ENCODE measurements at regions not wholly inside any gene's neighbourhood (a gene's known extent, or its start where the extent isn't known, plus 50 kb on each side); places are given as distances from the start of the nearest gene placed in this dataset.

GRCh38 chr19:28387507-28387906 lies 825.4 kb downstream of the UQCRFS1 start:
- no peak overlapping the region for H3K27ac ChIP-seq
- H3K27me3 ChIP-seq (replicated peaks; ENCODE audit: insufficient read depth), result no peaks in the 10 kb centered on the region
- H3K4me1 ChIP-seq (ENCODE audit: control insufficient read depth in 1 of 2, low read depth in 2 of 2), result no peaks in the 10 kb centered on the region
- H3K4me3 ChIP-seq, result no peak overlapping the region
- no peak for TF ChIP-seq CTCF (IDR thresholded peaks at IDR 0.05)
- DNase-seq (ENCODE audit: low spot score), result no peak
- H3K36me3 ChIP-seq, result no peaks in the 10 kb centered on the region
- no peaks in the 10 kb centered on the region for H3K9me3 ChIP-seq
- ATAC-seq (ENCODE audit: insufficient number of reproducible peaks, low FRiP score, low read depth), result no peak

GRCh38 chr19:28386470-28386869 lies 826.5 kb downstream of the UQCRFS1 start:
- no peaks in the 10 kb centered on the region for H3K36me3 ChIP-seq
- no peak overlapping the region for H3K27ac ChIP-seq
- H3K4me1 ChIP-seq (ENCODE audit: control insufficient read depth in 1 of 2, low read depth in 2 of 2), result no peaks in the 10 kb centered on the region
- H3K9me3 ChIP-seq, result no peaks in the 10 kb centered on the region
- H3K27me3 ChIP-seq (replicated peaks; ENCODE audit: insufficient read depth), result no peaks in the 10 kb centered on the region
- H3K4me3 ChIP-seq, result no peak overlapping the region
- ATAC-seq (ENCODE audit: insufficient number of reproducible peaks, low FRiP score, low read depth), result no peak
- DNase-seq (ENCODE audit: low spot score), result no peak
- TF ChIP-seq CTCF (IDR thresholded peaks at IDR 0.05), result no peak

GRCh38 chr19:28386066-28386465 lies 826.9 kb downstream of the UQCRFS1 start:
- Histone ChIP-seq H3K4me1 (ENCODE audit: control insufficient read depth in 1 of 2, low read depth in 2 of 2) (no peaks in the 10 kb centered on the region), H3K9me3 (no peaks in the 10 kb centered on the region), H3K36me3 (no peaks in the 10 kb centered on the region), H3K27me3 (replicated peaks; ENCODE audit: insufficient read depth) (no peaks in the 10 kb centered on the region), H3K27ac (no peak overlapping the region), H3K4me3 (no peak overlapping the region)
- TF ChIP-seq CTCF (IDR thresholded peaks at IDR 0.05), result no peak
- ATAC-seq (ENCODE audit: insufficient number of reproducible peaks, low FRiP score, low read depth) (no peak), DNase-seq (ENCODE audit: low spot score) (no peak)

- H3K36me3 ChIP-seq, result no peaks in the 10 kb centered on the region
- no peak for DNase-seq (ENCODE audit: low spot score)
- TF ChIP-seq CTCF (IDR thresholded peaks at IDR 0.05), result no peak
- ATAC-seq (ENCODE audit: insufficient number of reproducible peaks, low FRiP score, low read depth), result no peak
- no peak overlapping the region for H3K27ac ChIP-seq
- H3K27me3 ChIP-seq (replicated peaks; ENCODE audit: insufficient read depth), result no peaks in the 10 kb centered on the region
- no peaks in the 10 kb centered on the region for H3K4me1 ChIP-seq (ENCODE audit: control insufficient read depth in 1 of 2, low read depth in 2 of 2)
- no peak overlapping the region for H3K4me3 ChIP-seq
- H3K9me3 ChIP-seq, result no peaks in the 10 kb centered on the region
Observed at GRCh38 chr19:28377077-28377476, 835.9 kb downstream of the UQCRFS1 start.

GRCh38 chr19:28374971-28375370 lies 838.0 kb downstream of the UQCRFS1 start:
- H3K4me3 ChIP-seq, result no peak overlapping the region
- TF ChIP-seq CTCF (IDR thresholded peaks at IDR 0.05), result no peak
- no peaks in the 10 kb centered on the region for H3K27me3 ChIP-seq (replicated peaks; ENCODE audit: insufficient read depth)
- H3K36me3 ChIP-seq, result no peaks in the 10 kb centered on the region
- DNase-seq (ENCODE audit: low spot score) (no peak), ATAC-seq (ENCODE audit: insufficient number of reproducible peaks, low FRiP score, low read depth) (no peak)
- no peaks in the 10 kb centered on the region for H3K4me1 ChIP-seq (ENCODE audit: control insufficient read depth in 1 of 2, low read depth in 2 of 2)
- no peak overlapping the region for H3K27ac ChIP-seq
- no peaks in the 10 kb centered on the region for H3K9me3 ChIP-seq
